ENCODE measurements at regions not wholly inside any gene's neighbourhood (a gene's known extent, or its start where the extent isn't known, plus 50 kb on each side); places are given as distances from the start of the nearest gene placed in this dataset.

DNA sequence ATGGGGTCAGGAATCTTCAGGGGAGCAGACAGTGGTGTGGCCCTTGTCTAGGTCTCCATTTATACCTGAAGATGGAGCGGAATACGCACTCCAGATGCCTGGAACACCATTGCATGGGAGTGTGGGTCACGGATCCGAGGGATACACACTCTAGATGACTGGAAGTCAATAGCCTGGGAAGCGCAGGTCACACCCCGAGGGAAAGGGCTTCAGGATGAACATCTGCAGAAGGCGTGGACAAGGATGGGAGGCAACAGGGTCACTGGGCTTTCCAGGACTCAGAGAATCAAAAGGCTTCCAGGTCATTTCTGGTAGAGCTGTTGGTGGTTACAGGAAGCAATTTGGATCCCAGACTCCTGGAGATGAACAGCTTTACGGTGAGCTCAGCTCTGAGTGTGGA lies 382.2 kb upstream of the KLF6 start:
- peaks cover 6% of the 10 kb centered on the region; the same call in 1 of the 2 replicates for H3K9me3 Mint-ChIP-seq
- DNase-seq: no peak
- 0 out of 2 replicates have a peak, but pooled peaks cover 4% of the 10 kb centered on the region for H3K36me3 Mint-ChIP-seq (ENCODE audit: low read depth)
- H3K27ac Mint-ChIP-seq: no peak overlapping the region
- no peak for TF ChIP-seq CTCF (IDR thresholded peaks at IDR 0.05)
- H3K4me3 Mint-ChIP-seq: no peak overlapping the region
- H3K27me3 Mint-ChIP-seq (ENCODE audit: insufficient read depth): peaks cover 2% of the 10 kb centered on the region
- no peaks in the 10 kb centered on the region for H3K4me1 Mint-ChIP-seq (ENCODE audit: low read depth)

- TF ChIP-seq CTCF (IDR thresholded peaks at IDR 0.05): no peak
- Mint-ChIP-seq H3K4me1 (ENCODE audit: low read depth) (no peaks in the 10 kb centered on the region), H3K36me3 (ENCODE audit: low read depth) (no peaks in the 10 kb centered on the region), H3K9me3 (no peaks in the 10 kb centered on the region), H3K27ac (no peak overlapping the region), H3K4me3 (no peak overlapping the region), H3K27me3 (ENCODE audit: insufficient read depth) (no peaks in the 10 kb centered on the region)
- DNase-seq: no peak
These were observed 377.7 kb upstream of the KLF6 start for GRCh38 chr10:4162571-4163286.

GRCh38 chr10:4159173-4159572 lies 374.2 kb upstream of the KLF6 start:
- no peaks in the 10 kb centered on the region for H3K36me3 Mint-ChIP-seq (ENCODE audit: low read depth)
- H3K27ac Mint-ChIP-seq: no peak overlapping the region
- H3K27me3 Mint-ChIP-seq (ENCODE audit: insufficient read depth): no peaks in the 10 kb centered on the region
- no peaks in the 10 kb centered on the region for H3K4me1 Mint-ChIP-seq (ENCODE audit: low read depth)
- no peak for DNase-seq
- TF ChIP-seq CTCF (IDR thresholded peaks at IDR 0.05): no peak
- no peak overlapping the region for H3K4me3 Mint-ChIP-seq
- no peaks in the 10 kb centered on the region for H3K9me3 Mint-ChIP-seq

DNA sequence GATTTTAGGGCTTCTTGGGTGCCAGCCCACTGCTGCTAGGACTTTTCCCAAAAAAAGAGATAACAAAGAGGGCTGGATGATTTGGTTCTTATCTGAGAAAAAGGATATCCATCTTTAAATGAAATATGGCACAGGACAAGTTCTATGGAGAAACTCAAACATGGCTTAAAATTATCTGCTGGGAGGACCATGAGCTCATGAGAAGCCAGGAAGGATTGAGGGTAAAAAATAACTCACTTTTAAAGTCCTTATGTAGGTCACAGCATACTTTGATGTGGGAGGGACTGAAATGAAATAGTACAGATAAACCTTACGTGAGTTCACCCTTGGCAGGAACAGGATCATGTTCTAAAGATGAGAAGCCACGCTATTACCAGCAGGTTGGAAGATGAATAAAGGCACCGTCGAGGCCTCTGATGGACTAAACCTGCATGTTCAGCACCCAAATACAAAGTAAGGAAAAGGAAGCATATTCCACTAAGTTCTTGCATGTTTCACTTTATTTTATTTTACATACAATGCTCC lies 369.2 kb upstream of the KLF6 start:
- DNase-seq: no peak
- no peak overlapping the region for H3K27ac Mint-ChIP-seq
- no peak overlapping the region for H3K4me3 Mint-ChIP-seq
- no peaks in the 10 kb centered on the region for H3K36me3 Mint-ChIP-seq (ENCODE audit: low read depth)
- no peaks in the 10 kb centered on the region for H3K27me3 Mint-ChIP-seq (ENCODE audit: insufficient read depth)
- no peaks in the 10 kb centered on the region for H3K9me3 Mint-ChIP-seq
- no peak for TF ChIP-seq CTCF (IDR thresholded peaks at IDR 0.05)
- H3K4me1 Mint-ChIP-seq (ENCODE audit: low read depth): no peaks in the 10 kb centered on the region

- no peaks in the 10 kb centered on the region for H3K27me3 Mint-ChIP-seq (ENCODE audit: insufficient read depth)
- H3K4me1 Mint-ChIP-seq (ENCODE audit: low read depth): no peaks in the 10 kb centered on the region
- no peak overlapping the region for H3K27ac Mint-ChIP-seq
- no peaks in the 10 kb centered on the region for H3K9me3 Mint-ChIP-seq
- peak; percentile 13; the same call in 1 of the 2 replicates for TF ChIP-seq CTCF (IDR thresholded peaks at IDR 0.05)
- 0 out of 2 replicates have a peak, but pooled peaks cover under 1% of the 10 kb centered on the region for H3K36me3 Mint-ChIP-seq (ENCODE audit: low read depth)
- H3K4me3 Mint-ChIP-seq: no peak overlapping the region
- DNase-seq: no peak
These were observed 366.5 kb upstream of the KLF6 start for GRCh38 chr10:4151466-4151865.

Measured in HFFc6 (cell line).